Panc1 (cell line): ENCODE measurements at regions not wholly inside any gene's neighbourhood (a gene's known extent, or its start where the extent isn't known, plus 50 kb on each side); places are given as distances from the start of the nearest gene placed in this dataset.

Experiments
- ATAC-seq: fragments of 200-7000 bp; cut with Tn5 transposase; 2 replicates; pipeline ENCODE4 v1.9.1; 2020; ENCODE audit warnings: mild to moderate bottlenecking, moderate library complexity
- BruUV-seq: library from RNA; stranded (reverse); fragments of 400-500 nt; replicated peaks from 2 replicates; lab custom pipeline; 2021; lab: Mats Ljungman, UMichigan
- CTCF ChIA-PET: fragments of 300-600 bp; sonication (Branson Sonifier 250); formaldehyde crosslinking; loops from one replicate; lab custom pipeline; 2022; ENCODE audit warnings: antibody characterized with exemption; lab: Charles Lee
- POLR2A ChIA-PET: fragments of 300-600 bp; sonication (Branson Sonifier 250); formaldehyde crosslinking; loops from one replicate; lab custom pipeline; 2022; ENCODE audit warnings: antibody characterized with exemption; lab: Charles Lee
- DNase-seq: peaks from one replicate; pipeline ENCODE4 v3.0.0-alpha.2; 2010; ENCODE audit warnings: low read depth, low spot score
- H3K27ac ChIP-seq: 2 replicates; pipeline ENCODE4 v1.5.1; 2011; ENCODE audit warnings: mild to moderate bottlenecking, low read length, inconsistent platforms
- H3K27me3 ChIP-seq: fragments of 200-500 bp; sonication (Bioruptor generic); 2 replicates; pipeline ENCODE4 v1.6.0; 2014; ENCODE audit warnings: low read length, inconsistent platforms; ENCODE audit not compliant: control insufficient read depth, insufficient read depth
- H3K36me3 ChIP-seq: fragments of 200-500 bp; sonication (Bioruptor generic); 2 replicates; pipeline ENCODE4 v1.5.1; 2014; ENCODE audit warnings: inconsistent platforms, mild to moderate bottlenecking, low read length, moderate library complexity; ENCODE audit not compliant: control insufficient read depth, insufficient read depth
- H3K4me1 ChIP-seq: 2 replicates; pipeline ENCODE4 v1.5.1; 2011; ENCODE audit warnings: inconsistent platforms, mild to moderate bottlenecking, low read length, moderate library complexity; ENCODE audit not compliant: control insufficient read depth, insufficient read depth
- H3K4me3 ChIP-seq, 2 experiments: 2 replicates each; pipeline ENCODE4 v1.5.1; 2011 to 2012; ENCODE audit warnings: low read depth in 2 of 2, low read length in 2 of 2, mild to moderate bottlenecking in 2 of 2, inconsistent platforms in 1 of 2, moderate library complexity in 1 of 2
- H3K9me3 ChIP-seq: fragments of 200-500 bp; sonication (Bioruptor generic); 2 replicates; pipeline ENCODE4 v1.5.1; 2014; ENCODE audit warnings: low read depth, mild to moderate bottlenecking, inconsistent platforms, low read length, moderate library complexity; ENCODE audit not compliant: control insufficient read depth, insufficient read depth
- POLR2AphosphoS5 ChIP-seq: IDR thresholded peaks from 2 replicates; pipeline ENCODE4 v1.6.1; 2012; ENCODE audit warnings: mild to moderate bottlenecking, low read depth, low read length, moderate library complexity
- SIN3A ChIP-seq: IDR thresholded peaks from 2 replicates; pipeline ENCODE4 v1.6.1; 2012; ENCODE audit warnings: low read depth, mild to moderate bottlenecking, low read length, moderate library complexity, borderline replicate concordance; ENCODE audit not compliant: insufficient read depth
- TCF7L2 ChIP-seq: IDR thresholded peaks from 2 replicates; pipeline ENCODE4 v1.6.1; 2011; ENCODE audit warnings: mild to moderate bottlenecking, low read depth, low read length, inconsistent platforms
- in situ Hi-C: cut with HindIII; loops from 2 replicates; pipeline ENCODE4 v1.10.0; 2016; ENCODE audit warnings: low sequenced_read_pairs, low pct_unique_long_range_greater_than_20kb
- intact Hi-C: fragments of 100-400 bp; cut with micrococcal nuclease; formaldehyde crosslinking; loops from one replicate; pipeline ENCODE4 v1.10.0; 2022; ENCODE audit not compliant: unreplicated experiment
- TF ChIP-seq, protein P1 (sequence below): fragments of 450-650 bp; IDR thresholded peaks from 2 replicates; pipeline ENCODE4 v1.5.1; 2017; ENCODE audit warnings: mild to moderate bottlenecking
- TF ChIP-seq, protein P2 (sequence below), 2 experiments: IDR thresholded peaks; 2 replicates each; pipeline ENCODE4 v1.6.1; 2011 to 2012; ENCODE audit warnings: low read depth in 2 of 2, control low read depth in 1 of 2, low read length in 1 of 2, mild to moderate bottlenecking in 1 of 2, moderate library complexity in 1 of 2; ENCODE audit not compliant: insufficient read depth in 1 of 2

- Histone ChIP-seq H3K4me3 (no peak overlapping the region), H3K9me3 (no peaks in the 10 kb centered on the region), H3K27me3 (no peaks in the 10 kb centered on the region), H3K27ac (no peak overlapping the region), H3K36me3 (no peaks in the 10 kb centered on the region), H3K4me1 (0 out of 2 replicates have a peak, but pooled peaks cover 4% of the 10 kb centered on the region)
- POLR2A ChIA-PET, result no interaction called here
- in situ Hi-C loops (no loop called here), intact Hi-C loops (no loop called here)
- CTCF ChIA-PET, result no interaction called here
- BruUV-seq, result no TSS peak
- DNase-seq, result no peak
- ATAC-seq, result no peak
- TF ChIP-seq POLR2AphosphoS5 (no peak), SIN3A (no peak), TCF7L2 (no peak)
- TF ChIP-seq, protein P1, sequence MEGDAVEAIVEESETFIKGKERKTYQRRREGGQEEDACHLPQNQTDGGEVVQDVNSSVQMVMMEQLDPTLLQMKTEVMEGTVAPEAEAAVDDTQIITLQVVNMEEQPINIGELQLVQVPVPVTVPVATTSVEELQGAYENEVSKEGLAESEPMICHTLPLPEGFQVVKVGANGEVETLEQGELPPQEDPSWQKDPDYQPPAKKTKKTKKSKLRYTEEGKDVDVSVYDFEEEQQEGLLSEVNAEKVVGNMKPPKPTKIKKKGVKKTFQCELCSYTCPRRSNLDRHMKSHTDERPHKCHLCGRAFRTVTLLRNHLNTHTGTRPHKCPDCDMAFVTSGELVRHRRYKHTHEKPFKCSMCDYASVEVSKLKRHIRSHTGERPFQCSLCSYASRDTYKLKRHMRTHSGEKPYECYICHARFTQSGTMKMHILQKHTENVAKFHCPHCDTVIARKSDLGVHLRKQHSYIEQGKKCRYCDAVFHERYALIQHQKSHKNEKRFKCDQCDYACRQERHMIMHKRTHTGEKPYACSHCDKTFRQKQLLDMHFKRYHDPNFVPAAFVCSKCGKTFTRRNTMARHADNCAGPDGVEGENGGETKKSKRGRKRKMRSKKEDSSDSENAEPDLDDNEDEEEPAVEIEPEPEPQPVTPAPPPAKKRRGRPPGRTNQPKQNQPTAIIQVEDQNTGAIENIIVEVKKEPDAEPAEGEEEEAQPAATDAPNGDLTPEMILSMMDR, result no peak
- TF ChIP-seq, protein P2, sequence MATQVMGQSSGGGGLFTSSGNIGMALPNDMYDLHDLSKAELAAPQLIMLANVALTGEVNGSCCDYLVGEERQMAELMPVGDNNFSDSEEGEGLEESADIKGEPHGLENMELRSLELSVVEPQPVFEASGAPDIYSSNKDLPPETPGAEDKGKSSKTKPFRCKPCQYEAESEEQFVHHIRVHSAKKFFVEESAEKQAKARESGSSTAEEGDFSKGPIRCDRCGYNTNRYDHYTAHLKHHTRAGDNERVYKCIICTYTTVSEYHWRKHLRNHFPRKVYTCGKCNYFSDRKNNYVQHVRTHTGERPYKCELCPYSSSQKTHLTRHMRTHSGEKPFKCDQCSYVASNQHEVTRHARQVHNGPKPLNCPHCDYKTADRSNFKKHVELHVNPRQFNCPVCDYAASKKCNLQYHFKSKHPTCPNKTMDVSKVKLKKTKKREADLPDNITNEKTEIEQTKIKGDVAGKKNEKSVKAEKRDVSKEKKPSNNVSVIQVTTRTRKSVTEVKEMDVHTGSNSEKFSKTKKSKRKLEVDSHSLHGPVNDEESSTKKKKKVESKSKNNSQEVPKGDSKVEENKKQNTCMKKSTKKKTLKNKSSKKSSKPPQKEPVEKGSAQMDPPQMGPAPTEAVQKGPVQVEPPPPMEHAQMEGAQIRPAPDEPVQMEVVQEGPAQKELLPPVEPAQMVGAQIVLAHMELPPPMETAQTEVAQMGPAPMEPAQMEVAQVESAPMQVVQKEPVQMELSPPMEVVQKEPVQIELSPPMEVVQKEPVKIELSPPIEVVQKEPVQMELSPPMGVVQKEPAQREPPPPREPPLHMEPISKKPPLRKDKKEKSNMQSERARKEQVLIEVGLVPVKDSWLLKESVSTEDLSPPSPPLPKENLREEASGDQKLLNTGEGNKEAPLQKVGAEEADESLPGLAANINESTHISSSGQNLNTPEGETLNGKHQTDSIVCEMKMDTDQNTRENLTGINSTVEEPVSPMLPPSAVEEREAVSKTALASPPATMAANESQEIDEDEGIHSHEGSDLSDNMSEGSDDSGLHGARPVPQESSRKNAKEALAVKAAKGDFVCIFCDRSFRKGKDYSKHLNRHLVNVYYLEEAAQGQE (IDR thresholded peaks at IDR 0.05; ENCODE audit: insufficient read depth in 1 of 2, low read depth in 2 of 2, low read length in 1 of 2), result no peak
Observed at GRCh38 chr13:106381091-106381490, 154.4 kb downstream of the EFNB2 start.

DNA sequence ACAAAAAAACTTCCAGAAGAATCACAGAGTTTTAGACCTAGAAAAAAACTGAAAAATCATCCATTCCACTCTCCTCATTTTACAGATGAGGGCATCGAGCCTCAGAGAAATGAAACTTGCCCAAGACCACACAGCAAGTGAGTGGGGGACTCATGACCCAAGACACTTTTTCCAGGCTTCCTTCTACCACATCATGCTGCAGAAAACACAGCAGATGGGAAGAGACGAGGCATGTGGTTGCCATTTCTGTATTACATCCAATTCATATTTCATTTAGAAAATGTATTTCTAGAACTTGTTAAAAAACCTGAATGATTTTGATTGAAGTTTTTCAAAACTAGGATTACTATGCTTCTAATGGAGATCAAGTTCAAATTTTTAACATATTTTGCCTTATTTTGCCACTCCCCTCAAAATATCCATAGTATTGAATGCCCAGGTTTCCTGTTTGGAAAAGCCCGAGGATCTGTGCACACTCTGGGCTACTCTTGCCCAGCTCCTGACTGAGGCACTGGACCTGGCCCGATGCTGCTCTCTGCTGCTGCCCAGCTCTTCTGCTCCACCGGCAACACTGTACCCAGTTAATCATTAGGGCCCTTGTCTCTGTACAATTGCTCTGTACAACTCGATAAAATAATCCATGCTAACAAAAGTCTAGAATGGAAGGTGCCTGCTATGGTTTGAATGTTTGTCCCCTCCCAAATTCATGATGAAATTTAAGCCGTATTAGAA is 157.4 kb downstream of the EFNB2 start:
- no peak overlapping the region for H3K27ac ChIP-seq
- H3K9me3 ChIP-seq, result no peaks in the 10 kb centered on the region
- ATAC-seq, result no peak
- ChIA-PET POLR2A (no interaction called here), CTCF (no interaction called here)
- H3K27me3 ChIP-seq, result no peaks in the 10 kb centered on the region
- BruUV-seq, result no TSS peak
- 0 out of 2 replicates have a peak, but pooled peaks cover 5% of the 10 kb centered on the region for H3K4me1 ChIP-seq
- TF ChIP-seq POLR2AphosphoS5 (no peak), TCF7L2 (no peak), SIN3A (no peak)
- TF ChIP-seq, protein P2 (IDR thresholded peaks at IDR 0.05; ENCODE audit: insufficient read depth in 1 of 2, low read depth in 2 of 2, low read length in 1 of 2), result no peak
- TF ChIP-seq, protein P1, result no peak
- no peak overlapping the region for H3K4me3 ChIP-seq
- no peaks in the 10 kb centered on the region for H3K36me3 ChIP-seq
- intact Hi-C loops (no loop called here), in situ Hi-C loops (no loop called here)
- DNase-seq, result no peak
